OCI-LY7 (cell line): ENCODE measurements at regions not wholly inside any gene's neighbourhood (a gene's known extent, or its start where the extent isn't known, plus 50 kb on each side); places are given as distances from the start of the nearest gene placed in this dataset.

ENCODE experiments used
- BruUV-seq: library from RNA; stranded (reverse); fragments of 400-500 nt; replicated peaks from 2 replicates; lab custom pipeline; 2021; lab: Mats Ljungman, UMichigan
- CTCF ChIA-PET: fragments of 300-600 bp; sonication (Branson Sonifier 250); formaldehyde crosslinking; loops from one replicate; lab custom pipeline; 2022; ENCODE audit warnings: antibody characterized with exemption; ENCODE audit not compliant: unreplicated experiment; lab: Charles Lee
- POLR2A ChIA-PET: fragments of 300-600 bp; sonication (Branson Sonifier 250); formaldehyde crosslinking; loops from one replicate; lab custom pipeline; 2022; ENCODE audit warnings: antibody characterized with exemption; lab: Charles Lee
- DNase-seq: peaks from one replicate; pipeline ENCODE4 v3.0.0-alpha.2; 2015; ENCODE audit warnings: low spot score
- H2AFZ ChIP-seq: fragments of 200-600 bp; sonication (generic), shearing (Covaris generic); 2 replicates; pipeline ENCODE4 v1.6.1; 2014; ENCODE audit warnings: mild to moderate bottlenecking, antibody characterized with exemption, low read length, moderate library complexity
- H3K27ac ChIP-seq: fragments of 200-600 bp; sonication (generic); 2 replicates; pipeline ENCODE4 v1.5.1; 2014; ENCODE audit warnings: mixed run types, low read depth, mild to moderate bottlenecking, moderate library complexity, low read length, inconsistent platforms; ENCODE audit not compliant: poor library complexity, severe bottlenecking
- H3K36me3 ChIP-seq: fragments of 200-600 bp; sonication (generic); 2 replicates; pipeline ENCODE4 v1.6.1; 2014; ENCODE audit warnings: mild to moderate bottlenecking, antibody characterized with exemption, low read length, moderate library complexity, mixed read lengths; ENCODE audit not compliant: insufficient read depth
- H3K4me1 ChIP-seq: fragments of 200-600 bp; sonication (generic); 2 replicates; pipeline ENCODE4 v1.5.1; 2014; ENCODE audit warnings: mild to moderate bottlenecking, low read length; ENCODE audit not compliant: insufficient read depth, poor library complexity, severe bottlenecking
- H3K4me2 ChIP-seq: fragments of 200-600 bp; sonication (generic); 2 replicates; pipeline ENCODE4 v1.6.1; 2014; ENCODE audit warnings: mild to moderate bottlenecking, low read length
- H3K4me3 ChIP-seq: fragments of 200-600 bp; sonication (generic); 2 replicates; pipeline ENCODE4 v1.5.1; 2014; ENCODE audit warnings: mild to moderate bottlenecking, low read depth, low read length; ENCODE audit not compliant: poor library complexity, severe bottlenecking
- H3K79me2 ChIP-seq: fragments of 200-600 bp; sonication (generic); 2 replicates; pipeline ENCODE4 v1.6.1; 2016; ENCODE audit warnings: low read depth, mild to moderate bottlenecking, low read length, moderate library complexity, mixed read lengths; ENCODE audit not compliant: insufficient read depth
- H3K9me2 ChIP-seq: fragments of 200-600 bp; sonication (generic); 2 replicates; pipeline ENCODE4 v1.6.1; 2016; ENCODE audit warnings: mild to moderate bottlenecking, low read length, mixed read lengths; ENCODE audit not compliant: insufficient read depth
- H3K9me3 ChIP-seq: fragments of 200-600 bp; sonication (generic); 2 replicates; pipeline ENCODE4 v1.6.1; 2014; ENCODE audit warnings: mild to moderate bottlenecking, mixed run types, low read length, mixed read lengths
- H4K20me1 ChIP-seq: fragments of 200-600 bp; sonication (generic); 2 replicates; pipeline ENCODE4 v1.6.1; 2014; ENCODE audit warnings: mild to moderate bottlenecking, antibody characterized with exemption, low read length, moderate library complexity, mixed read lengths; ENCODE audit not compliant: insufficient read depth
- EZH2phosphoT487 ChIP-seq: fragments of 200-600 bp; sonication (generic); IDR thresholded peaks from 2 replicates; pipeline ENCODE4 v1.6.1; 2018; ENCODE audit warnings: low read depth, borderline replicate concordance, mild to moderate bottlenecking, mixed run types, antibody characterized with exemption, low read length, moderate library complexity, mixed read lengths
- intact Hi-C: fragments of 100-400 bp; cut with micrococcal nuclease; formaldehyde crosslinking; loops from one replicate; pipeline ENCODE4 v1.10.0; 2022; ENCODE audit not compliant: unreplicated experiment
- TF ChIP-seq, protein P1 (sequence below): fragments of 200-600 bp; sonication (generic); conservative IDR thresholded peaks from 2 replicates; pipeline ENCODE4 v1.5.1; 2014; ENCODE audit warnings: mild to moderate bottlenecking, antibody characterized with exemption, low read length, moderate library complexity, mixed read lengths

- intact Hi-C loops: no loop called here
- Histone ChIP-seq H3K4me3 (no peak overlapping the region), H3K4me1 (no peaks in the 10 kb centered on the region), H4K20me1 (no peaks in the 10 kb centered on the region), H3K9me3 (no peaks in the 10 kb centered on the region), H3K9me2 (no peaks in the 10 kb centered on the region), H3K4me2 (no peak overlapping the region), H2AFZ (0 out of 2 replicates have a peak overlapping the region, but pooled peaks have one; percentile 12), H3K27ac (no peak overlapping the region), H3K79me2 (no peaks in the 10 kb centered on the region), H3K36me3 (no peaks in the 10 kb centered on the region)
- no peak for DNase-seq
- no TSS peak for BruUV-seq
- CTCF ChIA-PET: no interaction called here
- TF ChIP-seq, protein P1, sequence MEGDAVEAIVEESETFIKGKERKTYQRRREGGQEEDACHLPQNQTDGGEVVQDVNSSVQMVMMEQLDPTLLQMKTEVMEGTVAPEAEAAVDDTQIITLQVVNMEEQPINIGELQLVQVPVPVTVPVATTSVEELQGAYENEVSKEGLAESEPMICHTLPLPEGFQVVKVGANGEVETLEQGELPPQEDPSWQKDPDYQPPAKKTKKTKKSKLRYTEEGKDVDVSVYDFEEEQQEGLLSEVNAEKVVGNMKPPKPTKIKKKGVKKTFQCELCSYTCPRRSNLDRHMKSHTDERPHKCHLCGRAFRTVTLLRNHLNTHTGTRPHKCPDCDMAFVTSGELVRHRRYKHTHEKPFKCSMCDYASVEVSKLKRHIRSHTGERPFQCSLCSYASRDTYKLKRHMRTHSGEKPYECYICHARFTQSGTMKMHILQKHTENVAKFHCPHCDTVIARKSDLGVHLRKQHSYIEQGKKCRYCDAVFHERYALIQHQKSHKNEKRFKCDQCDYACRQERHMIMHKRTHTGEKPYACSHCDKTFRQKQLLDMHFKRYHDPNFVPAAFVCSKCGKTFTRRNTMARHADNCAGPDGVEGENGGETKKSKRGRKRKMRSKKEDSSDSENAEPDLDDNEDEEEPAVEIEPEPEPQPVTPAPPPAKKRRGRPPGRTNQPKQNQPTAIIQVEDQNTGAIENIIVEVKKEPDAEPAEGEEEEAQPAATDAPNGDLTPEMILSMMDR: no peak
- TF ChIP-seq EZH2phosphoT487: no peak
- POLR2A ChIA-PET: interaction anchor here (0.7 kb wide), 1 partner anchor 1259 kb away, joined by 3 read pairs; no protein-coding TSS in a partner anchor
Measured at GRCh38 chr4:187179086-187180058, 455.7 kb upstream of the FAT1 start.

GRCh38 chr4:187181054-187181453 lies 457.4 kb upstream of the FAT1 start:
- no peaks in the 10 kb centered on the region for H3K4me1 ChIP-seq
- no peaks in the 10 kb centered on the region for H3K79me2 ChIP-seq
- H4K20me1 ChIP-seq: no peaks in the 10 kb centered on the region
- H3K9me3 ChIP-seq: no peaks in the 10 kb centered on the region
- no peaks in the 10 kb centered on the region for H3K9me2 ChIP-seq
- no peak overlapping the region for H3K4me2 ChIP-seq
- POLR2A ChIA-PET: interaction anchor here (0.7 kb wide), 1 partner anchor 41 kb away, joined by 3 read pairs; no protein-coding TSS in a partner anchor
- TF ChIP-seq, protein P1: no peak
- TF ChIP-seq EZH2phosphoT487: no peak
- intact Hi-C loops: no loop called here
- no peak overlapping the region for H3K4me3 ChIP-seq
- no peak overlapping the region for H2AFZ ChIP-seq
- no TSS peak for BruUV-seq
- CTCF ChIA-PET: no interaction called here
- no peak overlapping the region for H3K27ac ChIP-seq
- DNase-seq: no peak
- H3K36me3 ChIP-seq: no peaks in the 10 kb centered on the region

- H2AFZ ChIP-seq: no peak overlapping the region
- H3K79me2 ChIP-seq: no peaks in the 10 kb centered on the region
- H4K20me1 ChIP-seq: no peaks in the 10 kb centered on the region
- ChIA-PET POLR2A (no interaction called here), CTCF (no interaction called here)
- TF ChIP-seq, protein P1: no peak
- no peak for TF ChIP-seq EZH2phosphoT487
- no peaks in the 10 kb centered on the region for H3K9me2 ChIP-seq
- no peak overlapping the region for H3K27ac ChIP-seq
- H3K4me3 ChIP-seq: no peak overlapping the region
- H3K4me1 ChIP-seq: peaks cover 5% of the 10 kb centered on the region
- intact Hi-C loops: no loop called here
- H3K4me2 ChIP-seq: no peak overlapping the region
- BruUV-seq: no TSS peak
- no peaks in the 10 kb centered on the region for H3K36me3 ChIP-seq
- DNase-seq: no peak
- H3K9me3 ChIP-seq: no peaks in the 10 kb centered on the region
Measured at GRCh38 chr4:187183346-187183745, 459.7 kb upstream of the FAT1 start.
